A549 (cell line): ENCODE measurements at regions not wholly inside any gene's neighbourhood (a gene's known extent, or its start where the extent isn't known, plus 50 kb on each side); places are given as distances from the start of the nearest gene placed in this dataset.

ENCODE experiments used
- NPAS2 ChIP-seq: fragments of 250-450 bp; sonication (Bioruptor Pico); IDR thresholded peaks from 2 replicates; pipeline ENCODE4 v1.8.0; 2022; ENCODE audit warnings: mild to moderate bottlenecking, moderate library complexity, borderline replicate concordance
- RCOR1 ChIP-seq: fragments of 150-350 bp; IDR thresholded peaks from 2 replicates; pipeline ENCODE4 v1.6.1; 2014; ENCODE audit warnings: antibody characterized with exemption, low read length, low read depth

DNA sequence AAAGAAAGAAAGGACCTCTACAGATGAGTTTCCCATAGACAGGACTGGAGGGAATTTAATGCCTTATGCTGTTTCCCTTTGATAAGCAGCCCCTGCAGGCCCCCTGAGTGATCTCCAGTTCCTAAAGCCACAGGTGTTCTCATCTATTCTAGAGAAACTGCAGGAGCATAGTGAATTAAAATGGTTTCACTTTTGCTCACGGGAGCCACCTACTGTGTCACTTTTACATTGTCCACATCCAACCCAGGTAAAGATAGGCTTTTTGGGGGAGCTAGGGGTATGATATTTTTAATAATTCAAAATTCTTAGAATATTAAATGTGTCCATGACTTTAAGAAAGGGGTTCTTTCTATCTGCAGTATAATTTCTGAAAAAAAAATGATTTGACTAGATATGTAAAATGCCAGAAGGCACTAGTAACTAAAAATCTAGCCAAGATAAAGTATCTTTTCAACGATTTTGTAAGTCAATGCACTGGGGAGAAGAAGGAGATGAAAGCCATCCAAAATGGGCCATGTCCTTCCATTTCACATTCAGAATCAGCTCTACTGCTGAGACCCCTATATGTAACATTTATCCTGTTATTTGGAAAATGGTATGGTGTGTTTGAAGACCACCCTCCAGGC lies 267.3 kb upstream of the DUSP10 start:
- TF ChIP-seq NPAS2, result no peak
- no peak for TF ChIP-seq RCOR1
